HG03342 (cell line): ENCODE measurements at regions not wholly inside any gene's neighbourhood (a gene's known extent, or its start where the extent isn't known, plus 50 kb on each side); places are given as distances from the start of the nearest gene placed in this dataset.

Experiments used
- ATAC-seq: cut with Tn5 transposase; IDR thresholded peaks from one replicate; pipeline ENCODE4 v1.9.1; 2021; ENCODE audit warnings: mild to moderate bottlenecking, moderate library complexity; ENCODE audit not compliant: unreplicated experiment

- no peak for ATAC-seq
Measured at GRCh38 chr12:29996993-29997392, 213.3 kb upstream of the TMTC1 start.

GRCh38 chr12:29992366-29992765 lies 208.6 kb upstream of the TMTC1 start:
- ATAC-seq: no peak

- no peak for ATAC-seq
Measured at GRCh38 chr12:29991924-29992323, 208.2 kb upstream of the TMTC1 start.

GRCh38 chr12:29990971-29991370 lies 207.2 kb upstream of the TMTC1 start:
- ATAC-seq: no peak

GRCh38 chr12:29983851-29984250 lies 200.1 kb upstream of the TMTC1 start:
- ATAC-seq: no peak

GRCh38 chr12:29980304-29980703 lies 196.6 kb upstream of the TMTC1 start:
- no peak for ATAC-seq

GRCh38 chr12:29971446-29971845 lies 187.7 kb upstream of the TMTC1 start:
- ATAC-seq: no peak

GRCh38 chr12:29970501-29970900 lies 186.8 kb upstream of the TMTC1 start:
- ATAC-seq: no peak

GRCh38 chr12:29962276-29963035 lies 178.7 kb upstream of the TMTC1 start:
- ATAC-seq: no peak

- ATAC-seq: no peak
Measured at GRCh38 chr12:29961231-29961630, 177.5 kb upstream of the TMTC1 start.

GRCh38 chr12:29960122-29960521 lies 176.4 kb upstream of the TMTC1 start:
- ATAC-seq: no peak

- ATAC-seq: no peak
Measured at GRCh38 chr12:29957835-29958234, 174.1 kb upstream of the TMTC1 start.

- no peak for ATAC-seq
Measured at GRCh38 chr12:29945904-29946303, 162.2 kb upstream of the TMTC1 start.

- no peak for ATAC-seq
Measured at GRCh38 chr12:29944269-29945000, 160.7 kb upstream of the TMTC1 start.

- no peak for ATAC-seq
Measured at GRCh38 chr12:29943683-29944082, 159.9 kb upstream of the TMTC1 start.

GRCh38 chr12:29940811-29941210 lies 157.1 kb upstream of the TMTC1 start:
- no peak for ATAC-seq

- ATAC-seq: no peak
Measured at GRCh38 chr12:29930503-29930902, 146.8 kb upstream of the TMTC1 start.

- no peak for ATAC-seq
Measured at GRCh38 chr12:29929295-29929694, 145.6 kb upstream of the TMTC1 start.

GRCh38 chr12:29921307-29921706 lies 137.6 kb upstream of the TMTC1 start:
- no peak for ATAC-seq

GRCh38 chr12:29908157-29908556 lies 124.4 kb upstream of the TMTC1 start:
- no peak for ATAC-seq

GRCh38 chr12:29907461-29907860 lies 123.7 kb upstream of the TMTC1 start:
- ATAC-seq: no peak

- ATAC-seq: no peak
Measured at GRCh38 chr12:29902043-29902442, 118.3 kb upstream of the TMTC1 start.
